HG02852 (cell line): ENCODE measurements at regions not wholly inside any gene's neighbourhood (a gene's known extent, or its start where the extent isn't known, plus 50 kb on each side); places are given as distances from the start of the nearest gene placed in this dataset.
A peak's percentile ranks its signal among the peaks of the same experiment; 100 is the strongest.

ENCODE experiments used
- ATAC-seq: cut with Tn5 transposase; IDR thresholded peaks from one replicate; pipeline ENCODE4 v1.9.1; 2021; ENCODE audit warnings: mild to moderate bottlenecking, moderate library complexity; ENCODE audit not compliant: unreplicated experiment

DNA sequence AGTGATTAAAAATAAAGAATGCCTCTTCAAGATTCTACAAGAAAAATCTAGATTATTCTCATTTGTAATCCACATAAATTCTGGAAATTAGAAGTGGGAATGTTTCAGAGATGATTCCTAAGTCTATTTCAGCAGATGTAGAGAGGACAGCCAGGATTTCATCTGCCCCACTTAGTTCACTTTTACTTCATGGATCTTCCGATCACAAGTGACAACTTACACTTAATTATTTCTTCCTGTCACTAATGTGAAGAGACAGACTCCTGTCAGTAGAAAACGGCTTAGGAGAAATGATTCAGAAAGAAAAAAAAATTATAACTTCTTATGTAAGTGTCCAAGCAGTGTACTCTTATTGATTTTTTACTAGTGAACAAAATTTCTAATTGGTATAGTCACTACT is 368.2 kb upstream of the SMIM30 start:
- ATAC-seq, result no peak

DNA sequence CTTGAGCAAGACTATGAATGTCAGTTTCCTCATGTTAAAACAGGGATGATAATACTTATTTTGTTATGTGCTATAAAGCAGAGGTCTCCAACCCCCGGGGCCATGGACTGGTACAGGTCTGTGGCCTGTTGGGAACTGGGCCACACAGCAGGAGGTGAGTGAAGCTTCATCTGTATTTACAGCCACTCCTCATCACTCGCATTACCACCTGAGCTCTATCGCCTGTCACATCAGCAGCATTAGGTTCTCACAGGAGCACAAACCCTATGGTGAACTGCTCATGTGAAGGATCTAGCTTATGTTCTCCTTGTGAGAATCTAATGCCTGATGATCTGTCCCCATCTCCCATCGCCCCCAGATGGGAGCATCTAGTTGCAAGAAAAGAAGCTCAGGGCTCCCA is 365.3 kb upstream of the SMIM30 start:
- ATAC-seq, result no peak

DNA sequence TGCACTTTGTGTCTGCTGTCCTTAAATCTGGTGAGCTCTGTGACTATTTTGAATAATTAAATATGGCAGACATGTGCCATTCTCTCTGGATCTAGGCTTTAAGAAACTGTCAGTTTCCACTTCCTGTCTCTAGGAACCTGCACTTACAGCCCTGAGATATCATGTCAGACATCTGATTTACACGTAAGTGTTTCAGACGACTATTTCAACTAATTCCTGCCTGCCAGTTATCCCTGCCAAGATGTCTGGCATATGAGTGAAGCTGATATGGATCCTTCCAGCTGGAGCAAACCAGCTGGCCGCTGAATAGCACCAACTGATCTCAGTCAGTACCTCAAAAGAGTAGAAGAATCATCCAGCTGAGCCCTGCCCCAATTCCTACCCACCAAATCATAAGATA is 362.2 kb upstream of the SMIM30 start:
- ATAC-seq, result no peak

DNA sequence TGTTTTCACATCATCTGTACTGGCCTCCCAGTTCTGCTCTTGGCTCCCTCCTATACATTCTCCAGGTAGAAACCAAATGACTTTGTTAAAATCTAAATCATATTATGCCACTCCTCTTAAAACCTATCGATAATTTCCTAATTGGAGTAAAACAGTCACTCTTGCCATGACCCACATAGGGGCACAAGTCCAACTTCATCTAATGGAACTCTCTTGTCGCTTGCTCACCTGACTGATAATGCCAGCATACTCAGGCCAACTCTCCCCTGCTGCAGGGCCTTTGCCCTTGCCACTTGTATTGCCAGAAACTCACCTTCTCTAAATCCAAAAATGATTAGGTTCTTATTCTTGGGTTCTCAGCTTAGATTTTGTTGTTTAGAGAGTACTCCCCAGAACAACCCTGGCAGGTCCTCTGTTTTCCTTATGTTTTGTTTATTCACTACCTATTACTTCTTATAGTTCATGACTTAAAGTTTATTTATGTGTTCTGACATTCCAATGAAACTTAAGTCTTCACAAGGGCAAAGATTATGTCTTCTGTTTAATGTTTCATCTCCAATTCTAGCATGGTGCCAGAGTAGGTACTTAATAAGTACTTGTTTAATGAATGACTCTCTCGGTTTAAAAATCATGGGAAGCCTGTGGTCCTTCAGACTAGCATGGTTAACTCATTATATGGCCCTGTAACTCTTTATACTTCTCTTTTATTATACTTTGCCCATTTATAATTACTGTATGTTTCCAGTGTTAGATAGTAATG is 345.9 kb upstream of the SMIM30 start:
- ATAC-seq, result no peak

DNA sequence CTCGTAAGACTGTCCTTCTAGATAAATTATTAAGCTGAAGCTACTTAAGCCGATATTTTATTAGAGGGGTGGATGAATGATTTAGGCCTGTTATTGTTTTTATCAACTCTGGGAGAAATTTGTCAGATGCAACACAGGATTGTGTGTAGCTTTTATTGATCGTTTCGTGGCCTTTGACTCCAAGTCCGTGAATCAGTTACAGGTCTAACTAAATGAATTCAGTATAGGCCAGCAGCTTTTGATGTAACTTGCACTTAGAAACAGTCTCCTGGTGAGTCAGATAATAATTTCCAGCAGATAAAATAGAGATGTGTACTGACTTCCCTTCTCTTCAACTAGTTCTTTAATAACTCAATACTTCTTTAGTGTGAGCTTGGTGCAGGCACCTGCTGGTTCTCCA is 341.7 kb upstream of the SMIM30 start:
- no peak for ATAC-seq

DNA sequence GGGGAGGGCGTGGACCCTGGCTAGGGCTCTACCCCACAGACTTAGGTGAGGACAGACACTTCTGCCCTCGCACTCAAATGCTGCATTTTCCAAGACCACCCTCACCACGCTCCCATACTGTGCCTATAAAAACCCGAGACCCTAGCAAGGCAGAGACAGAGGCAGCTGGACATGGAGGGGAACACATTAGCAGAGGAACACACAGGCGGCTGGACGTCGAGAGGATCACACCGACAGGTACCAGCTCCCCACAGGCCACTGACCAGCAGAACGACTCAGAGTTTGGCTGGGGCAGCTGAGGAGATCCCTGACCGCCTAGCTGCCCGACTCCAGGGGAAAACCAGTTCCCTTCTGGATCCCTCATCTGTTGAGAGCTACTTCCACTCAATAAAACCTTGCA is 338.2 kb upstream of the SMIM30 start:
- no peak for ATAC-seq

DNA sequence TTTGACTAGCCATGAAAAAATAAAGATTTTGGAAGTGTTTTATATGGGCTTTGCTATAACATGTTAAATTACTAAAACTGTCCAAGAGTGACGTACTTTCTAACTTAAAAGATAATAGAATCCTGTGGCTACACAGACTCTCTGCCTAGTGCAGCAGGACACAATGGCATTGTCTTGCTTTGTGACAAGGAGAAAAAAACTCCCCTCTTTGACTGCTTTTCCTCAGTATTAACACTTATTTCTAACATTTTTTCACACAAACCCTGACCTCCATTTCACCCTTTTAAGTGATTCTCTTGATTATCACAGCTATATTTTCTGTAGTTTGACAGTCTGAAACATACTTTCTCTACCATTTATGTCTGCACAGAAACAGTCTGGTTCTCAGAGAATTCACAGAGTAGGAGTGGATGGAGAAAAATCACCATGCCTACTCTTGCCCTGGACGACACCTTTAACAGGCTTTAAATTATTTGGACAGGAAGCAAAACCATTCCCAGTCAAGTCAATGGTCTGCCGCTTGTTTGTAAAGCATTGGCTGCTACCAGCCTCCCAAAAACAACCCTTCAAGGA is 336.3 kb upstream of the SMIM30 start:
- no peak for ATAC-seq

DNA sequence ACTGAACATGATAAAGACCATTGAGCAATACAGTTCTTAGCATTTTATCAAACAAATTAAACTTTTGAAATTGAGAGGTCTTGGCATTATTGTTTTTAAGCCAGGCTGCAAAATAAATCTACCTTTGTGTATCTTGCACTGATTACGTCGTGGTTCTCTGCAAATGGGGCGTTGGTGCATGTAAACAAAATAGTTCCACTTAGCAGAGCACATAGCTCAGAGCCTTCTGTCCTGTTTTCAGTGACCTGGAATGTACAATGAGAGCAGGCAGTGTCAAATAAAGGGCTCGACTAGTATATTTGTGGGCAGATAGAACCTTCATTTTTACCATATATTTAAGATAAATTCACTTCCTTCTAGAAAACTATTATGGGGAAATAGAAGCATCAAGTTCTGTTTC is 333.9 kb upstream of the SMIM30 start:
- ATAC-seq, result no peak

DNA sequence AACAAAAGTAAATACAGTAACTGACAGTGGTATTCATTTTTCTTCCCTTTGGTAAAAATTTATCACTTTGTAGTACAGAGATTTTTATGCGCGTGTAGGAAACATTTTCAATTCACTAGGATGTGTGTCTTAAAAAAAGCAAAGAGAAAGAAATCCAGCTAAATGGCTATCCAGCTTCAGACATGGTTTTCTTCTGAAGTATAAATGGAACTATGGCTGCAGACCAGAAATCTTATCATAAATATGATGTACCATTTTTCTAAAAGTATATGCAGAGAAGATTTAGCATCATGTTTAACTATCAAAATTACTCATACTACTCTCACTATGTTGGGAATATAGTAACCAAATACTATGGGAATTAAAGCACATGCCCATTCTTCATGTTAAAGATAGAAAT is 328.4 kb upstream of the SMIM30 start:
- no peak for ATAC-seq

DNA sequence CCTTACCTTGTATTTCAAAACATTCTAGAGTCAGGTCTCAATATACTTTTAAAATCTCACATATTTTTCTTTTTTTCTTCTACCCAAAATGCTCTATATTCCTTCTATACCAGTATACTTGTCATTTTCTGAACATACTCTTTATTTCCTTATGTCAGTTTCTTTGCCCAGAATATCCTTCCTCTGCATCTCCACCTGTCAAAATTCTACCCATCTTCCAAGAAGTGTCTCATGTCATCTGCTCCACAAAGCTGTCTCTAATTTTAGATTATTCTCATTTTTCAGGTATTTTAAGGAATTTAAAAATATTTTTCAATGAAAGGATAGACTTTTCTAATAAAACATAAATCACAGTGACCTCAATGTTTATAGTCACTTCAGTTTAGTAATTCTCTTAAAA is 328.0 kb upstream of the SMIM30 start:
- ATAC-seq, result no peak

DNA sequence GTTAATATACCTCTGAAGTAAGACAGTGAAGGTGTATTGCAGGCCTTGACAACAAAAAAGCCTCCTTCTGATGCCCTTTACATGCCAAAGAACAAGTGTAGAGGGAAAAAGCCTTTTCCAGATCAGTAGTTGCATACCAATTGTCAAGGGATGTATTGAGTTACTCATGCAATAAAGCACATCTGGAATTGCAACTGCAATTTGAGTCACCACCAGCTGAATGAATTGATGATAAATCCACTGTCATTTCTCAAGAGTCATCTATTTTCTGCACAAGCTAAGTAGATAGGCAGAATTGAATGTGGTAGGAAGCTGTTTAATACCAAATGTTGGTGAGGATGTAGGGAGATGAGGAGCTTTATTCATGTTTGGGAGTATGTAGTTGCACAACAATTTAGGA is 325.9 kb upstream of the SMIM30 start:
- ATAC-seq, result no peak

DNA sequence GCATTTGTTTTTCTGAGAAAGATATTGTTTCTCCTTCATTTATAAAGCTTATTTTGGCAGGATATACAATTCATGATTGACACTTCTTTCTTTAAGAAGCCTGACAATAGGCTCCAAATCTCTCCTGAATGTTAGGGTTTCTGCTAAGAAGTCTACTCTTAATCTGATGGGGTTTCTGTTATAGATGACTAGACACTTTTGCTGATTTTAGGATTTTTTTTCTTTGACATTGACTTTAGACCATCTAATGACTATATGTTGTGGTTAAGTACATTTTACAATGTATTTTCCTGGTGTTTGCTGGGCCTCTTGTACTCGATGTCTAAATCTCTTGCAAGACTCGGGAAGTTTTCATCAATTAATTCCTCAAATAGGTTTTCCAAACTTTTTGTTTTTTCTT is 321.8 kb upstream of the SMIM30 start:
- no peak for ATAC-seq

DNA sequence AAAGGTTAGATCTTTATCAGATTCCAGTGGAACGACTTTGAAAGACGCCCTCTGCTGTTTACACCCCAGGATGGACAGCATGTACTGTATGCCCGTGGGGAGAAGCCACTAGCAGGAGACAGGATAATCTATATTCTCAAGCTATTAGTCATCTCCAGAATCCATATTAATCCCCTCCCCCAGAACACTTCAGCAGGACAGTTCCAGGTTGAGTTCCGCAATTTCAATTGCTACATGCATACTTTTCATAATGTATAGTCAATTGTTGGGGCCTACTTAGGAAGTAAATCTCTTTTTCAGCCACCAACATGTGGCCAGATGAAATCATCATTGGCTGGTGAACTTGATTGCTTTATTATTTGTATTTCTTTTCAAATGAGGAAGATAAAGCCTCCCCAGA is 313.1 kb upstream of the SMIM30 start:
- ATAC-seq, result no peak

DNA sequence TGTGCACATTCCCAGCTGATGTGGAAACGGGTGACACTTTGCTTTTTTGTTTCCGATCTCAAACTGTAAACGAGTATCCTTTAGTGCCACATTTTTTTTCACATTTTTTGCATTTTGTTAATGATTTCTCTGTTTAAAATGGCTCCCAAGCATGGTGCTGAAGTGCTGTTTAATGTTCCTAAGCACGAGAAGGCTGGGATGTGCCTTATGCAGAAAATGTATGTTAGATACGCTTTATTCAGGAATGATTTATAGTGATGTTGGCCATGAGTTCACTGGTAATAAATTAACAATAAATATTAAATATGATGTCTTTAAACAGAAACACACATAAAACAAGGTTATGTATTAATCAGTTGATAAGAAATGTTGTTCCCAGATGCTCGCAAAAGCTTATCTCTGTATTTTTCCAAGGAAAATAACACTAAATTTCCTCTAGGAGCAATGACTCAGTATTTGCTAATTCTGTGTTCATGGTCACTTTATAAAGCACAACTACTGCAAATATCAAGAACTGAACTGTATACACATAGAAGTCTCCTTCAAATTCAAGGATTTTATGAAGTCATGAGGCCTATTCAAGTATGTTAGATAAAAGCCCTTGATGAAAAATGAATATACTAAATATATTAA is 305.9 kb upstream of the SMIM30 start:
- no peak for ATAC-seq

DNA sequence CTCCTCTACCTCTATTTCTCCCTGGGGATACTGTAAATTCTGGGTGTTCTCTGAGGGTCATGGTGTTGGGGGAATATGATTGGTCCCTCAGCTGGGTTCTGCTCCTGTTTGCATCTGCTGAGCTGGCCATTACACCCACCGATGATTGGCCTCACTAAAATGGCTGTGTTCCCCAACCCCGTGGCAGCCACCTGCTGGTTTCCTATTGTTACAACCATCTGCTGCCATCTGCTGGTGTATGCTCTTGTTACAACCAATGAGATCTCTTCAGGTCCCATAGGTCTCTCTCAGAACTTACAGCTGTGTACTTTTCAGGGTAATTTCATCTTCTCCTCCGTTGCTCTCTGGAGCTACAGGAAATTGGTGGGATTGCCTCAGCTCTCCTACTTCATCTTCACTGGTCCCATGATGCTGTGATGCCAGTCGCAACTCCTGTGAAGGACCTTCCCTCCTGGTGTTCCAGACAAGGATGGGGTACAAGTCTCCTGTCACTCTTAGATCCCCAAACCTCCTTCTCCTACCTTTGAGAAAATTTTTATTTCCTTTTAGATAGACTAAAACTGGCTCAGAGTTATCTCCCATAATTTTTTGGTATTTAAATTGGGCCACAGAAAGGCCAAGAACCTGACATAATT is 303.5 kb upstream of the SMIM30 start:
- peak; percentile 100 for ATAC-seq

DNA sequence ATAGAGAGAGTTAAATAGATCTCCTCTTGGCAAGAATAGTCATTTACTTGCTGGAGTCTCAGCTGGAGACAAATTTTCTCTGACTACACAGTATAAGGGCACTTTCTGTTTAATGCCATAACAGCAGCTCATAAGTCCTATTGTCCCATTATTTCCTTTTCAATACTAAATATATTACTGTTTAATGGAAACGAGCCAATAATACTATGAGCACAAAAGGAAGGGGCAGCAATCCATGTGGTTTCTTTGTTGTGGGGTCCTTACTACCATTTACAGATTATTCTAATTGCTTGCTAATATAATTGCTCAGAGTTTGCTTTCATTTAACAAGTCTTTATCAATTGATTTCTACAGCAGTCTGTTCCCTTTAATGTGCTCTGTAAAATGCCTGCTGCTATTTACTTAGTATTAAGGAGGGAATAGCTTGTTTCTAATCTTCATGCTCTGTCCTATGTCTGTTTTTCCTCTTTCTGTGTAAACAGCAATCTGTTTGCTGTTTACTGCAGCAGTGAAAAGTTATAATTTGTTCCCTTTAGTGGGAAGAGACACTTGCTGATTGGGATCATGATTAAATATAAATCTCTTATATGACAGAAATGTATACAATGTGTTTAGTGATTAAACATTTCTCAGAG is 296.2 kb upstream of the SMIM30 start:
- no peak for ATAC-seq

DNA sequence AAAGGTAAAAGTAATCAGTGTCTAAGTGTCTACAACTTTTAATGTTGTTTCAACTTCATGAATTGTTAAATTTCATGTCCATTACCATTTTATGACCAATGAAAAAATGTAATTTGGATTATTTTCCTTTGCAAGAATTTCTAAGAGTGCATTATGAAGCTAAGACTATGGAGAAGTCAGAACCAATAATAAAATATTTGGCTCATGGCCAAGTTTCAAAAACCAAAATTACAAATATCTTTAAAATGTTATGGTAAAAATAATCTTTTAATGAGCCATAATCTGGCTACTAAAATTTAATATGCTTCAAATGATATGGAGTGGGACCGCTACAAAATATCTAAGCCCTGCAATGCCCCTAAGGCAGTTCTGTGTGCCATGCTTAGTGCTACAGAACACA is 294.1 kb upstream of the SMIM30 start:
- ATAC-seq, result no peak

DNA sequence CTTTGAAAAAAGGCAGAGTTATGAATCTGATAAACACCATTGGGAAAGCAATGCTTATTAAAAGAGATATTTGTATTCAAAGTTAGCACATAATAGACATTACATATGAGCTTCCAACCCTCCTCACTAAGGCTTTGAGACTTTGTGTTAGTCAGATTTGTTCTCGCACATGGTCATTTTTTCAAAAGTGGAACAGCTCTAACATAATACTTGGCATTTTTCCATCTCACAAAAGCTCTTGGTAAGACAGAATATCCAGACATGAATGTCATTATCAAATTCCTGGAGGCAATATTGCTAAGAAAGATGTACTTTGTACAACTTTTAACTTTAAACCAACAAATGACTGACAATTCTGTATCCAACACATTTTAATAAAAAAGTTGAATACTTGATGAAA is 292.4 kb upstream of the SMIM30 start:
- ATAC-seq, result no peak

DNA sequence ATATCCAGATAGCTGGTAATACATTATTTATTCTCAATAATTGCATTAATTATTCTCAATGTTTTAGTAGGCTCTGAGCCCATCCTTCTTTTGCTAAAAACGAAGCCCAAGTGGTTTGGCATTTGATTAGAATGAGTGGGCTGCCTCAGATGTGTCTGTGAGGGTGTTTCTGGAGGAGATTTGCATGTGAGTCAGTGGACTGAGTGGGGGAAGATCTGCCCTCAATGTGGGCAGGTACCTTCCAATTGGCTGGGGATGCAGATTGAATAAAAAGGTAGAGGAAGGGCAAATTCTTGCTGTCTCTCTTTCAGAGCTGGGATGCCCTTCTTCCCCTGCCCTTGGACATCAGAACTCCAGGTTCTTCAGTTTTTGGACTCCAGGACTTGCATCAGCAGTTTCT is 290.6 kb upstream of the SMIM30 start:
- ATAC-seq, result no peak

DNA sequence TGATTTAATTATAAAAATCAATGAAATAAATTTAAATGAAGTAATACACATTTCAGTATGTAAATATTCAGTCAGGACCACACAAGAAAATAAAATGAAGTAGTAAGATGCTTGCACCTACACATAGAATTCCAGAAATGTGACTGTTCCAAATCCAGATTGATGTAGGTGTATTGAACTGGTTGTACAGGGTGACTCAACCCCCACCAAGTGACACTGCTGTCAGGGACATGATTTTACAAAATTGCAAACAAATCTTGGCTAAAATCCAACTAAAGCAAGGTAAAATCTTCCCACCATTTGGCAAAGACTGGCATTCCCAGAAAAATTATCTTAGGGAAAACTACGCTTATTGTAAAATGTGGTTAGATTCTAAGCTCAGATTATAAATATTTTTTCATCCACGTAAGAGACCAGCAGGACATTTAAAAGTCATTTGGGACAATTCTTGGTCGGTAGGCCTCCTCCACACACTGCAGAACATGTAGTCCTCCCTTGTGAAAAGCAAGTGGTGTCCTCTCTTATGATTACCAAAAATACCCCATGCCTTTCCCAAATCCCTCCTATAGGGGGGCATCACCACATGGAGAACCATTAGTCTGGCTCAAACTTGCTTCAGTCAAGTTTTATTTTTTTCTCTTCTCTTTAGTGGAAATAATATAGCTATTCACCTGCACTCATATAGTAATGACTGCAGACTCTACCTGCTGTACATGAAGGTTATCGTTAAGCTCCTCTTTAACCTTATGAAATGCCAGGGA is 287.1 kb upstream of the SMIM30 start:
- no peak for ATAC-seq

DNA sequence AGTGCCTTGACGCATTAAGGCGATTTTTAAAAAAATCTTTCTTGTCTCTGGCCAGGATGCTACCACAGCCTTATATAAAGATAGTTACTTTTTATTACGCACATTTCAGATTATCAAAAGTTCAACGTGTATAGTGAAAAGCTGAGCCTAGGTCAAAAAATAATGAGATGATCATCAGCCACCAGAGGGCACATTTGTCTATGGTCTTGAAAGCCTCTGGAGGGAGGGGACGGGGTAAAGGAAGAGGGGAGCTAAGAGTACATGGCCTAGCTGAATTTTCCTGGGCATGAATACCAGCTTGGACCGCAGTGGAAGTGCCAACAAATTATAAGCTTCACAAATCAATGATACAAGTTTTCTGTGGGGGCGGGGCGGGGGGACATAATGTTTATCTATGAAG is 285.9 kb upstream of the SMIM30 start:
- ATAC-seq, result peak; percentile 56
